ENCODE measurements at regions not wholly inside any gene's neighbourhood (a gene's known extent, or its start where the extent isn't known, plus 50 kb on each side); places are given as distances from the start of the nearest gene placed in this dataset.

- Mint-ChIP-seq H3K27ac (no peak overlapping the region), H3K4me3 (ENCODE audit: low read depth) (no peak overlapping the region), H3K36me3 (ENCODE audit: insufficient read depth) (no peaks in the 10 kb centered on the region), H3K9me3 (ENCODE audit: low read depth) (peaks cover 17% of the 10 kb centered on the region), H3K27me3 (no peaks in the 10 kb centered on the region), H3K4me1 (ENCODE audit: low read depth) (peaks cover 12% of the 10 kb centered on the region)
- TF ChIP-seq, protein P1, sequence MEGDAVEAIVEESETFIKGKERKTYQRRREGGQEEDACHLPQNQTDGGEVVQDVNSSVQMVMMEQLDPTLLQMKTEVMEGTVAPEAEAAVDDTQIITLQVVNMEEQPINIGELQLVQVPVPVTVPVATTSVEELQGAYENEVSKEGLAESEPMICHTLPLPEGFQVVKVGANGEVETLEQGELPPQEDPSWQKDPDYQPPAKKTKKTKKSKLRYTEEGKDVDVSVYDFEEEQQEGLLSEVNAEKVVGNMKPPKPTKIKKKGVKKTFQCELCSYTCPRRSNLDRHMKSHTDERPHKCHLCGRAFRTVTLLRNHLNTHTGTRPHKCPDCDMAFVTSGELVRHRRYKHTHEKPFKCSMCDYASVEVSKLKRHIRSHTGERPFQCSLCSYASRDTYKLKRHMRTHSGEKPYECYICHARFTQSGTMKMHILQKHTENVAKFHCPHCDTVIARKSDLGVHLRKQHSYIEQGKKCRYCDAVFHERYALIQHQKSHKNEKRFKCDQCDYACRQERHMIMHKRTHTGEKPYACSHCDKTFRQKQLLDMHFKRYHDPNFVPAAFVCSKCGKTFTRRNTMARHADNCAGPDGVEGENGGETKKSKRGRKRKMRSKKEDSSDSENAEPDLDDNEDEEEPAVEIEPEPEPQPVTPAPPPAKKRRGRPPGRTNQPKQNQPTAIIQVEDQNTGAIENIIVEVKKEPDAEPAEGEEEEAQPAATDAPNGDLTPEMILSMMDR (IDR thresholded peaks at IDR 0.05; ENCODE audit: unreplicated experiment) = no peak
- DNase-seq (ENCODE audit: low spot score, unreplicated experiment) = no peak
These were observed 86.8 kb downstream of the ANKRD7 start for GRCh38 chr7:118311121-118311836.

DNA sequence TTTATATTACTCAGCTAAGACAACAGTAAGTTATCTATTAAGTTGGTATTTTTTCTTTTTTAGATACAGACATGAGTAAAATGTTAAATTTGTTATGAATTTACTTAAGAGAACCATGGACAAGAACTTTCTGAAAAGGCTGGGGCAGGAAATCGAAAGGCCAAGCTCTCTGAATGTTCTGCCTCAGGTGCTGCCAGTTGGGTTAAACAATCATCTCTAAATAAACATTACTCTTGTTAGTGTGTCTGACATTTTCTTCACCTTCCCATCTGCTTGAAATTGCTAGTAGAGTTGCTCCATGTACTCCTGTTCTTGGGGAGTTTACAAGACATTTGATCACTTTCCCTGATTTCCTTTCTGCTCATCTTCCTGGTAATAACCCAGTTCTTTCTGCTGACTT is 87.5 kb downstream of the ANKRD7 start:
- TF ChIP-seq, protein P1 (IDR thresholded peaks at IDR 0.05; ENCODE audit: unreplicated experiment) = no peak
- no peak for DNase-seq (ENCODE audit: low spot score, unreplicated experiment)
- Mint-ChIP-seq H3K36me3 (ENCODE audit: insufficient read depth) (no peaks in the 10 kb centered on the region), H3K4me3 (ENCODE audit: low read depth) (no peak overlapping the region), H3K27me3 (no peaks in the 10 kb centered on the region), H3K9me3 (ENCODE audit: low read depth) (peaks cover 17% of the 10 kb centered on the region), H3K4me1 (ENCODE audit: low read depth) (peaks cover 12% of the 10 kb centered on the region), H3K27ac (no peak overlapping the region)

DNA sequence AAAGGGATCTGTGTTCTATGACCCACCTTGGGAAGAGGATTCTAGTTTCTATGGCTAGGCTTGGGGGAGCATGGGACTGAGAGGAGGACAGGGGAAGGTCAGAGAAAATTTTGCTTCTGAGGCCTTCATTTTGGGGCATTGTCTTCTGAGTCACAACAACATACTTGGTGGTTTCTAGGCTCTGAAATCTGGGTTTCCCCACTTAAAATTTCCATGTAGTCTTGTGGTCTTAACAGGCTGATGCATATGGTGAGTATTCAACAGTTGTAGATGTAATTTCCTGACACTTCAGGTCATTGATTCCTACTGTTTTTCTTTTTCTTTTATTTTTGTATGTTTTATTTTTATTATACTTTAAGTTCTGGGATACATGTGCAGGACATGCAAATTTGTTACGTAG is 88.5 kb downstream of the ANKRD7 start:
- H3K4me3 Mint-ChIP-seq (ENCODE audit: low read depth) = no peak overlapping the region
- TF ChIP-seq, protein P1 (IDR thresholded peaks at IDR 0.05; ENCODE audit: unreplicated experiment) = no peak
- H3K9me3 Mint-ChIP-seq (ENCODE audit: low read depth) = peaks cover 17% of the 10 kb centered on the region
- H3K27ac Mint-ChIP-seq = no peak overlapping the region
- no peak for DNase-seq (ENCODE audit: low spot score, unreplicated experiment)
- H3K4me1 Mint-ChIP-seq (ENCODE audit: low read depth) = peaks cover 12% of the 10 kb centered on the region
- no peaks in the 10 kb centered on the region for H3K27me3 Mint-ChIP-seq
- no peaks in the 10 kb centered on the region for H3K36me3 Mint-ChIP-seq (ENCODE audit: insufficient read depth)

DNA sequence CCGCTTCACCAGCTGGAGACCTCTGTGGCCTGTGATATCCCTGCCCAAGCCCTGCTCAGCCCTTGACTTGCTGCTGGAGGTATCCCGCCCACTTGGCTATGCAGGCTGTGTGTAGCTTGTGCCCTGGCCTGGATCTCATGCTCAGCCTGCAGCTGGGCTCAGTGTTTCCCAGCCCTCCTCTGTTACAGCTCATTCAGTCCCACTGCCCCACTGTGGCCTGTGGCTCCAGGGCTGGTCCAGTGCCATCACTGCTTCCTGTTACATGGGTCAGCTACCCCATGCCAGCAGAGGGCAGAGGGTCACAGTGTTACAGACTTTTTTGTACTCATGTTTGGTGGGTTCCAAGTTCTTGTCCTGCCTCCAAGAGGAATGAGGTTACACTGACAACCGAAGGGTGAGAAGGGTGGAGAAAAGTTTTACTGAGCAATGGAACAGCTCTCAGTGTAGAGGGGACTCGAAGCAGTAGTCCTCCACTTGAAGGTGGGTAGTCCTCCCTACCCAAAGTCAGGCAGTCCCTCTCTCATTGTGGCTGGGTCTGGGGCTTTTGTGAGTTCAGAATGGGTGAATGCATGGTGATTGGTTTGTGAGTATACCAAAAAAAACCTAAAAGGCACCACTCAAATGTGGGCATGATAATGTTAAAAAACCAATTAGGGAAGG is 100.4 kb downstream of the ANKRD7 start:
- Mint-ChIP-seq H3K36me3 (ENCODE audit: insufficient read depth) (no peaks in the 10 kb centered on the region), H3K4me1 (ENCODE audit: low read depth) (peaks cover 1% of the 10 kb centered on the region), H3K27ac (no peak overlapping the region), H3K9me3 (ENCODE audit: low read depth) (no peaks in the 10 kb centered on the region), H3K27me3 (no peaks in the 10 kb centered on the region), H3K4me3 (ENCODE audit: low read depth) (no peak overlapping the region)
- DNase-seq (ENCODE audit: low spot score, unreplicated experiment) = no peak
- TF ChIP-seq, protein P1 (IDR thresholded peaks at IDR 0.05; ENCODE audit: unreplicated experiment) = no peak

DNA sequence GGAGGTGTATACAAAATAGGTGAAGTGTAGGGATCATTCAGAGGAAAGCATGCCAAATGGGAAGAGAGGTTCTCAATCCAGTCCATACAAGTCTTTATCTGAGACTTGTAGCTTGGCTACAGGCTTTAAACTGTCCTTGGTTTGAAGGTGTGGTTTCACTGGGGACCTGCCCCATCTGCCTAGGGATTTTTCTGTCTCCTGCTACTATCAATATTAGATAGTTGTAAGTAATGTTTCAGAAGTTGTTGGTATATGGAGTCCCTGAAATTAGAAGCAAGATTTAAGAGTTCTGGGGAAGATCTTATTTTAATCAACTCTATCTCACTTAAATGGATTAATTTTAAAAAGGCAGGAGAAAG is 100.9 kb downstream of the ANKRD7 start:
- H3K27me3 Mint-ChIP-seq = no peaks in the 10 kb centered on the region
- DNase-seq (ENCODE audit: low spot score, unreplicated experiment) = no peak
- no peak overlapping the region for H3K27ac Mint-ChIP-seq
- TF ChIP-seq, protein P1 (IDR thresholded peaks at IDR 0.05; ENCODE audit: unreplicated experiment) = no peak
- peaks cover 6% of the 10 kb centered on the region for H3K4me1 Mint-ChIP-seq (ENCODE audit: low read depth)
- H3K36me3 Mint-ChIP-seq (ENCODE audit: insufficient read depth) = no peaks in the 10 kb centered on the region
- H3K9me3 Mint-ChIP-seq (ENCODE audit: low read depth) = no peaks in the 10 kb centered on the region
- H3K4me3 Mint-ChIP-seq (ENCODE audit: low read depth) = no peak overlapping the region
